ENCODE measurements at regions not wholly inside any gene's neighbourhood (a gene's known extent, or its start where the extent isn't known, plus 50 kb on each side); places are given as distances from the start of the nearest gene placed in this dataset.

DNA sequence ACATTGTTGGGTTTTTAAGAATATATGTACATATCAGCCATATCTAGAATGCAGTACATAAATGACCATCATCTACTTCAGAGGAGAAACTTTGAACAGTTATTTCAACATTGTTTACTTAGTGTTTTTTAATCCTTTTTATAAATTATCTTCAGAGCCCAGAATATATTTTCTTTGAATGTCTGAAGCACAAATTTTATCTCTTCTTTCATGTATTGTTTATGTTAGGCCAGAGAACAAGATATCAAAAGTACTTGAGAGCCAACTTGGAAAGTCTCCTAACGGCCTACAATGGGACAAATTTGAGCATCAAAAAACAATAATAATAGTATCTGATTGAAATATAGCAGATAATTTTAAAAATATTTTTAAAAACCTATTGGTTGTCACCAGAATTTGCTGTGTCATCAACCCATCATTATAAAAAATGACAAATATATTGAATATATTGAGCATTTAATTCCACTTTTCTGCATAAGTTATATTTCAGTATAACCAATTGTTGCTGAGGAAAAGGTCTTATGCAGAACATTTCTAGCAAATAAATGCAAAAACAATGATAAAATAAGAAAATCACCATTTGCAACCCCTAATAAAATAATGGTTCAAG, 67.5 kb upstream of the CCNG1 start:
- no peak for DNase-seq

GRCh38 chr5:163373436-163374084, 63.8 kb upstream of the CCNG1 start:
- DNase-seq, result no peak

DNA sequence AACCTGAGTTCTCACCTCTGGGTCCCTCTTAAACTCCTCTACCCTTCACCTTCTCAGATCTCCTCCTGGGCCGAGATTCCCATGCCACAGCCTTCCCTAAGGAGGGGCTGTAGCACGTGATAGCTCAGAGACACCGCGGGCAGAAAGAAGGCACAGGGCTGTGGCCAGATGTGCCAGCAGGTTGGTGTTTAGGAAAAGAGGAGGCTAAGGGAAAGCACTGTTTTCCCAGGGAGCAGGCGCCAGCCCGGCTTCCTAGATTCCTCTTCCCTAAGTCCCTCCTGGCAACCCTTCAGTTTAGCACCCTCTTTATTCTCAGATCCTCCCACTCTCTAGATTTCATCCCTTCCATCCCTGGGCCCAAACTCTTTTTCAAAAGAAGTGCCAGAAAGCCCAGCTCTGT, 59.4 kb upstream of the CCNG1 start:
- DNase-seq, result no peak

DNA sequence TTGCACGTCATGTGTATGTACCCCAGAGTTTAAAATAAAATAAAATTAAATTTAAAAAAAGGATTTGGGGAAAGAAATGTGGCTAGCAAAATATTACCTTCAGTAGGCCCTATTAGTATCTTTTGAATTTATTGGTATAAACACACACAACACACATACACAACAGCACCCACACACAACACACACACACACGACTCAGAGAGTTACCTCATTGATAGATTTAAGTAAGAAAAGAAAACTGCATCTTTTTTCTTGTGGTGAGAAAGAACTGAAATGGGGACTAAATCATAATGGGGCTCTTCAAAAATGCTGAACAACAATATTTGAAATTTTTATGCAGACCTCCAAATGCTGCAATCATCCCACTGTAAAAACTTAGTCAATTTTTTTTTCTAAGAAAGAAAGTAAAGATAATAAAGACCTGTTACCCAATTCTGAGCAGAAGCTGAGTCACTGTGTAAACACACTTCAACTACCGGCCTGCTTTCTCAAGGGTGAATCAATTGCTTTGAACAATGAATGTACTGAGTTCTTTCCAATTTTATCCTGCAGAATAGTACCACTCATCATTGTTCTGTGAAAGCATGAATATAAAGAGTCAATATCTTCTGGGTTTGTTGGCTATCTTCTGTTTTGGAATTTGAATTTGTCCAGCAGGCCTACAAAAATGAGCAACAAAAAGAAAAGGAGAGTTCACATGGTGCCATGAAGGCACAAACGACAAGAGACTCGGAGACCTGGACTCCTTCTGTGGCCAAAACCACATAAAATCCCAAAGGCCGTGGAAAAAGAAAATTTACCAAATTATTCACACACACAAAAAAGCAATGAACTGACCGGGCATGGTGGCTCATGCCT, 57.9 kb upstream of the CCNG1 start:
- no peak for DNase-seq

DNA sequence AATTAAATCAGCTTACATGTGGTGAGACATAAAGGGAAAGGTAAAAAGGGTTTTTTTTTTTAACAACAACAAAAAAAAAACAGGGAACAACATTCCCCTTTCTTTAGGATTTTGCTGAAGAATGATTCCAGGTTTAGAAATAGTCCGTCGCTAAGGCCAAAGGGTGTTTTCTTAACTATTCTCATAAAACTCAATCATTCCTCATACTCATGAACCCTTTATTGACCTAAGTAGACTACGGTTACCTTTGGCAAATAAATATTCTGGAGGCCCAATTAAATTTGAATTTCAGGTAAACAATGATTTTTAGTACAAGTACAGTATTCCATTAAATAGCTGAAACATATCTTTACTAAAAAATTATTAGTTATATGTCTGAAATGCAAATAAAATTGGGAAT, 55.6 kb upstream of the CCNG1 start:
- no peak for DNase-seq

DNA sequence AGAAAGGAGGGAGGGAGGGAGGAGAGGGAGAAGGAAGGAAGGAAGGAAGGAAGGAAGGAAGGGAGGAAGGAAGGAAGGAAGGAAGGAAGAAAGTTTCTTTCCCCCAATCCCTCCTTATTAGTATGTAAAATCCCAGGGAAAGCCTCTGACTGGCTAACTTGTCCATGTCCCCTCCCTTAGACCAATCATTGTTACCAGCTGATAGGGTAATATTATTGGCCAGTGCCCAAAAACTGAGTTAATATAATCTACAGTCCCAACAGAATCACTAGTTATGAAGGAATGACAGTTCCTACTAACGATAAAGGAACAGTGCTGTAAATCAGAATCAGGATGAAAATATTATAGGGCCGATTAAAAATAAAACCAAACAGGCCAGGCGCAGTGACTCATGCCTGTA, 53.6 kb upstream of the CCNG1 start:
- DNase-seq, result no peak

DNA sequence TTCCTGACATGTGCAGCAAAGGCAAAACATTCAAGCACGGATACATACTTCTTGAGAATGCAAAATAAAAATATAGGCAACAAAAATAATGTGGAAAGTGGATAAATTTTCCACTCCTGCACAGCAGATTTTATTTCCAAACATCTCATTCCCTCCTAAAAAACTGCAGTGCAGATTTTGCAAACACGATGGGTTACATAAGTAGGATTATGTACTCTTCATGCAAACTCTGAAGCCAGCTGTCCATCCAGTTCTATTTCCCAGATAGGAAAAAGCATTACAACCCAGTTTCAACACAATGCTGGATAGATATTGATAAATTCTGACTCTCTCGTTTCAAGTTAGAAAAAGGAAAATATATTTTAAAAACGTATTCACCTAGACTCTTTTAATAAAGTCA, 52.7 kb upstream of the CCNG1 start:
- no peak for DNase-seq

- DNase-seq, result no peak
Measured at GRCh38 chr5:163385271-163385670, 52.1 kb upstream of the CCNG1 start.

- DNase-seq, result no peak
Measured at GRCh38 chr5:163385824-163386223, 51.6 kb upstream of the CCNG1 start.

- DNase-seq, result no peak
Measured at GRCh38 chr5:163386352-163386751, 51.0 kb upstream of the CCNG1 start.

DNA sequence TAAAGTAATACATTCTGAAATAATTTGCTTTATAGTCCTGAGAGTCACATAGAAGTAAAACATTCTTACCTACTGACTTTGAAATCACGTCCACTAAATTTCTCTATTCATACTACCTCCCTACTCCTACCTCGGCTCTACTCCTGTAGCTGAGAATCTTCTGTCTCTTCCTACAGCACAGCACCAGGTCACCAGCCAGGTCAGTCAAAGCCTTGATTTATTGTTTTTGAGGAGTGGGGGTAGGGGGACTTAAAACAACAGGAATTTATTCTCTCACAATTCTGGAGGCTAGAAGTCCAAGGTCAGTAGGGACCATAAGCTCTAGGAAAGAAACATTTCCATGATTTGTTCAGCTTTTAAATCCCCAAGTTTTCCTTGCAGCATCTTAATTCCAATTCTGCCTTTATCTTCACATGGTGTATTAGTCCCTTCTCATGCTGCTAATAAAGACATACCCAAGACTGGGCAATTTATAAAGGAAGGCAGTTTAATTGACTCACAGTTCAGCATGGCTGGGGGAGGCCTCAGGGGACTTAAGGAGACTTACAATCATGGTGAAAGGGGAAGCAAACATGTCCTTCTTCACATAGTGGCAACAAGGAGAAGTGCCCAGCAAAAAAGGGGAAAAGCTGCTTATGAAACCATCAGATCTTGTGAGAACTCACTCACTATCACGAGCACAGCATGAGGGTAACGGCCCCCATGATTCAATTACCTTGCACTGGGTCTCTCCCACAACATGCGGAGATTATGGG, 49.6 kb upstream of the CCNG1 start:
- no peak for DNase-seq

All from CD4-positive, alpha-beta T cell treated with Interleukin-1 beta for 1 hour (primary cell).